ENCODE measurements at regions not wholly inside any gene's neighbourhood (a gene's known extent, or its start where the extent isn't known, plus 50 kb on each side); places are given as distances from the start of the nearest gene placed in this dataset.

- Histone ChIP-seq H3K4me3 (no peak overlapping the region), H3K36me3 (no peaks in the 10 kb centered on the region), H3K27me3 (no peaks in the 10 kb centered on the region), H3K4me1 (no peaks in the 10 kb centered on the region), H3K27ac (no peak overlapping the region), H3K9me3 (no peaks in the 10 kb centered on the region)
- DNase-seq = no peak
- TF ChIP-seq, protein P1, sequence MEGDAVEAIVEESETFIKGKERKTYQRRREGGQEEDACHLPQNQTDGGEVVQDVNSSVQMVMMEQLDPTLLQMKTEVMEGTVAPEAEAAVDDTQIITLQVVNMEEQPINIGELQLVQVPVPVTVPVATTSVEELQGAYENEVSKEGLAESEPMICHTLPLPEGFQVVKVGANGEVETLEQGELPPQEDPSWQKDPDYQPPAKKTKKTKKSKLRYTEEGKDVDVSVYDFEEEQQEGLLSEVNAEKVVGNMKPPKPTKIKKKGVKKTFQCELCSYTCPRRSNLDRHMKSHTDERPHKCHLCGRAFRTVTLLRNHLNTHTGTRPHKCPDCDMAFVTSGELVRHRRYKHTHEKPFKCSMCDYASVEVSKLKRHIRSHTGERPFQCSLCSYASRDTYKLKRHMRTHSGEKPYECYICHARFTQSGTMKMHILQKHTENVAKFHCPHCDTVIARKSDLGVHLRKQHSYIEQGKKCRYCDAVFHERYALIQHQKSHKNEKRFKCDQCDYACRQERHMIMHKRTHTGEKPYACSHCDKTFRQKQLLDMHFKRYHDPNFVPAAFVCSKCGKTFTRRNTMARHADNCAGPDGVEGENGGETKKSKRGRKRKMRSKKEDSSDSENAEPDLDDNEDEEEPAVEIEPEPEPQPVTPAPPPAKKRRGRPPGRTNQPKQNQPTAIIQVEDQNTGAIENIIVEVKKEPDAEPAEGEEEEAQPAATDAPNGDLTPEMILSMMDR (IDR thresholded peaks at IDR 0.05) = no peak
- TF ChIP-seq POLR2A (IDR thresholded peaks at IDR 0.05) = no peak
These were observed 583.6 kb upstream of the PIK3C3 start for GRCh38 chr18:41371156-41372045.

DNA sequence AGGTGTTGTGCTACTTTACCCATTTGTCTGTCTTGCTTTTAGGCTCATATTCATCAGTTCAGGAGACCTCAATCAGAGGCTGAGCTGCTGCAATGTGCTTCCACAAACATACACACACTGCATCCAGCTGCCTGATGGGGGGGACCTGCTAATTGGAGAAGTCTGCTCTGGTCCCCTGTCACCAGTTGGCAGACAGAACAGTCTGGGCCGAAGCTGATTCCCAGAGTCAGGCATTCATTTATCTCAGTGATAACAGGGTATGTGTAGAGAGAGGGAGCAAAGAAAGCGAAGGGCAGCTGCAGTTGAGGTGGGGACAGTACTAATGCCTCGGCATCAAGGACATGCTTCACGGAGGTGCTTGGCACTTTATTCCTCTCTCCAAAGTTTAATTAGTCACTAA lies 584.3 kb upstream of the PIK3C3 start:
- no peak for TF ChIP-seq POLR2A (IDR thresholded peaks at IDR 0.05)
- TF ChIP-seq, protein P1 (IDR thresholded peaks at IDR 0.05) = no peak
- no peak overlapping the region for H3K4me3 ChIP-seq
- no peak for DNase-seq
- H3K36me3 ChIP-seq = no peaks in the 10 kb centered on the region
- H3K27ac ChIP-seq = no peak overlapping the region
- no peaks in the 10 kb centered on the region for H3K4me1 ChIP-seq
- H3K27me3 ChIP-seq = no peaks in the 10 kb centered on the region
- H3K9me3 ChIP-seq = no peaks in the 10 kb centered on the region

DNA sequence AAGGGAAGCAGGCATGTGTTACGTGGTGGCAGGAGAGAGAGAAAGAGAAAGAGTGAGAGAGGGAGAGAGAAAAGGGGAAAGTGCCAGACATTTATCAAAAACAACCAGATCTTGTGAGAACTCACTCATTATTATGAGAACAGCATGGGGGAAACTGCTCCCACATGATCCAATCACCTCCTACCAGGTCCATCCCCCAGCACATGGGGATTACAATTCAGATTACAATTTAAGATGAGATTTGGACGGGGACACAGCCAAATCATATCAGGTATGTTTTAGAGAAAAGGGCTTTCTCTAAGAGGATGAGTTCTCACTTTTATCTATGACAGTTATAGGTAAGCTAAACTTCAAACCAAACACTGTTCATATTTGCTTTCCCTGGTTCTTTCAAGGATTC lies 597.3 kb upstream of the PIK3C3 start:
- H3K36me3 ChIP-seq = no peaks in the 10 kb centered on the region
- no peak overlapping the region for H3K27ac ChIP-seq
- H3K4me1 ChIP-seq = no peaks in the 10 kb centered on the region
- H3K27me3 ChIP-seq = no peaks in the 10 kb centered on the region
- no peak for DNase-seq
- H3K9me3 ChIP-seq = no peaks in the 10 kb centered on the region
- no peak overlapping the region for H3K4me3 ChIP-seq
- no peak for TF ChIP-seq POLR2A (IDR thresholded peaks at IDR 0.05)
- TF ChIP-seq, protein P1 (IDR thresholded peaks at IDR 0.05) = no peak

DNA sequence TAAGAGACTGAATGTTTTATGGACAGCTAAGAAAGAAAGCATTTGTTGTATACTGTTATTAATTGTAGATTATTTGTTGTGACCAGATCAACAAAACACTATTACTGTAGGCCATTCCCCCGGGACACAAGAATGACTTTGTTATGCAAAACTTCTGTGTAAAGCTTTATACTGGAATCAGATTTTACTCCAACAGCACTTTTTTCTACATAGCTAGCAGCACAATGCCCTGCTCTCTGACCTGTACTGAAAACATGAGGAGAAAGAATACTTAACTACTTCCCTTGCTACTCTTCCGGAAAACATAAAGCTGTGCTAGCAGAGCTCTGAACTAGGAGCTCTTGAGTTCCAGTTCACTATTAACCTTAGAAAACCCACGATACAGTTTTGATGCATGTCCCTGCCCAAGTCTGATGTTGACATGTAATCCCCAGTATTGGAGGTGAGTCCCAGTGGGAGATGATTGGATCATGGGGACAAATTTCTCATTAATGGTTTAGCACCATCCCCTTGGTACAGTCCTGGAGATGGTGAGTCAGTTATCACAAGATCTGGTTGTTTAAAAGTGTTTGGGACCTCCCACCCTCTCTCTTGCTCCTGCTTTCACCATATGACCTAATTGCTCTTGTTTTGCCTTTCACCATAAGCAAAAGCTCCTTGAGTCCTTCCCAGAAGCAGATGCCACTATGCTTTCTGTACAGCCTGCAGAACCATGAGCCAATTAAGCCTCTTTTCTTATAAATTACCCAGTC lies 601.1 kb upstream of the PIK3C3 start:
- no peaks in the 10 kb centered on the region for H3K27me3 ChIP-seq
- TF ChIP-seq, protein P1 (IDR thresholded peaks at IDR 0.05) = no peak
- TF ChIP-seq POLR2A (IDR thresholded peaks at IDR 0.05) = no peak
- no peak for DNase-seq

DNA sequence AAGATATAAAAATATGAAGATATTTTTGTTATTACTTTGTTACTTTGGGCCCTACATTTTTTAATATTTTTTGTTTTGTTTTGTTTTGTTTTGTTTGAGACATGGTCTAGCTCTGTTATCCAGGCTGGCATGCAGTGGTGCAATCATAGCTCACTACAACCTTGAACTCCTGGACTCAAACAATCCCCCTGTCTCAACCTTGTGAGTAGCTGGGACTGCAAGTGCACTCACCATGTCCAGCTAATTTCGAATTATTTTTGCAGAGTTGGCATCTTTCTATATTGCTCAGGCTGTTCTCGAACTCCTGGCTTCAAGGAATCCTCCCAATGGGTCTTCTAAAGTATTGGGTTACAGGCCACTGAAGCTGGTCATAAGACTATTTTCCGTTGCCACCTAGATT lies 603.6 kb upstream of the PIK3C3 start:
- H3K27ac ChIP-seq = no peak overlapping the region
- no peaks in the 10 kb centered on the region for H3K36me3 ChIP-seq
- H3K4me3 ChIP-seq = no peak overlapping the region
- no peak for TF ChIP-seq POLR2A (IDR thresholded peaks at IDR 0.05)
- TF ChIP-seq, protein P1 (IDR thresholded peaks at IDR 0.05) = no peak
- H3K4me1 ChIP-seq = no peaks in the 10 kb centered on the region
- DNase-seq = no peak
- no peaks in the 10 kb centered on the region for H3K9me3 ChIP-seq
- H3K27me3 ChIP-seq = no peaks in the 10 kb centered on the region

More for the DNA sequence above, 601.1 kb upstream of the PIK3C3 start:
- H3K4me1 ChIP-seq = no peaks in the 10 kb centered on the region
- no peaks in the 10 kb centered on the region for H3K36me3 ChIP-seq
- H3K9me3 ChIP-seq = no peaks in the 10 kb centered on the region
- H3K27ac ChIP-seq = no peak overlapping the region
- no peak overlapping the region for H3K4me3 ChIP-seq

Measured in Peyer's patch (tissue), 4 donors.